Fibroblast of the aortic adventitia (primary cell): ENCODE measurements at regions not wholly inside any gene's neighbourhood (a gene's known extent, or its start where the extent isn't known, plus 50 kb on each side); places are given as distances from the start of the nearest gene placed in this dataset.

Experiments used
- DNase-seq: peaks from one replicate; pipeline ENCODE4 v3.0.0-alpha.2; 2010; ENCODE audit warnings: low read depth
- H3K4me3 ChIP-seq: 2 replicates; pipeline ENCODE4 v1.5.1; 2011; ENCODE audit warnings: low read depth, mild to moderate bottlenecking, control low read depth, low read length, moderate library complexity
- TF ChIP-seq, protein P1 (sequence below): IDR thresholded peaks from 2 replicates; pipeline ENCODE4 v1.5.1; 2011; ENCODE audit warnings: mild to moderate bottlenecking, low read length, control low read depth, inconsistent platforms; ENCODE audit not compliant: insufficient read depth

- TF ChIP-seq, protein P1, sequence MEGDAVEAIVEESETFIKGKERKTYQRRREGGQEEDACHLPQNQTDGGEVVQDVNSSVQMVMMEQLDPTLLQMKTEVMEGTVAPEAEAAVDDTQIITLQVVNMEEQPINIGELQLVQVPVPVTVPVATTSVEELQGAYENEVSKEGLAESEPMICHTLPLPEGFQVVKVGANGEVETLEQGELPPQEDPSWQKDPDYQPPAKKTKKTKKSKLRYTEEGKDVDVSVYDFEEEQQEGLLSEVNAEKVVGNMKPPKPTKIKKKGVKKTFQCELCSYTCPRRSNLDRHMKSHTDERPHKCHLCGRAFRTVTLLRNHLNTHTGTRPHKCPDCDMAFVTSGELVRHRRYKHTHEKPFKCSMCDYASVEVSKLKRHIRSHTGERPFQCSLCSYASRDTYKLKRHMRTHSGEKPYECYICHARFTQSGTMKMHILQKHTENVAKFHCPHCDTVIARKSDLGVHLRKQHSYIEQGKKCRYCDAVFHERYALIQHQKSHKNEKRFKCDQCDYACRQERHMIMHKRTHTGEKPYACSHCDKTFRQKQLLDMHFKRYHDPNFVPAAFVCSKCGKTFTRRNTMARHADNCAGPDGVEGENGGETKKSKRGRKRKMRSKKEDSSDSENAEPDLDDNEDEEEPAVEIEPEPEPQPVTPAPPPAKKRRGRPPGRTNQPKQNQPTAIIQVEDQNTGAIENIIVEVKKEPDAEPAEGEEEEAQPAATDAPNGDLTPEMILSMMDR: no peak
- no peak overlapping the region for H3K4me3 ChIP-seq
- DNase-seq: no peak
These were observed 461.2 kb upstream of the IMPG1 start for GRCh38 chr6:76533661-76534060.

DNA sequence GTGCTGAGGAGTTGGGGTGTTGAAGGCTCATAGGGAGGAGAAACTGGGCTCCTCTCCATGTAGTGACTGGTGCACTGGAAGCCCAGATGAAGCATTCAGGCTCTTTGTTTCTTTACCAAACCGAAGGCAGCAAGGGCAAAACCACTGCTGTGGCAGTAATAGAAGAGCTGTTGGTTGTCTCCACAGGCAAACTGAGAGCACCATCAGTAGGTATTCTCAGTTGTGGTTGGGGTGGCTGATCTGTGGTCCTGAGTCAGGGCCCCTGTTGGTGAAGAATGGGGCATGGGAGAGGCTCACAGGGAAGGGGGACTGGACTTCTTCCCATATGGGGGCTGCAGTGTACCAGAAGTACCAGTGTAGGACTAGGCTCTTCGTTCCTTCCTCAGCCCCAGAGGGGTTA is 460.2 kb upstream of the IMPG1 start:
- TF ChIP-seq, protein P1: no peak
- no peak overlapping the region for H3K4me3 ChIP-seq
- no peak for DNase-seq

DNA sequence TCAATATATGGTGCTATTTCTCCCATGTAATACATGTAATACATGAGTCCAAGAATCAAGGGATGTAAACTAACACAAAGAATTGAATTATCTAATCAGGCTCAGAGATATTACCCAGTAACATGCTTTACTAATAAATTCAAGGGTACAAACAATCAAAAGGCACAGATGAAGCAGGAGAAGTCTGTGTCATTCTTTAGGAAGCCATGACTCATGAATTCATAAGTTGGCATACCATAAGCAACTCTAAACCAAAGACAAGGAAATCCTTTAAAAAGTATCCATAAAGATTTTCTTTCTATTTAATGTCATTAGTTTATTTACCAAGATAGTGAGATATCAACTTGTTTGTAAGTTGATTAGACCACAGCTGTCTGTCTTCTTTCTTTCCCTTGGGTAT is 446.0 kb upstream of the IMPG1 start:
- TF ChIP-seq, protein P1: no peak
- no peak for DNase-seq
- no peak overlapping the region for H3K4me3 ChIP-seq

DNA sequence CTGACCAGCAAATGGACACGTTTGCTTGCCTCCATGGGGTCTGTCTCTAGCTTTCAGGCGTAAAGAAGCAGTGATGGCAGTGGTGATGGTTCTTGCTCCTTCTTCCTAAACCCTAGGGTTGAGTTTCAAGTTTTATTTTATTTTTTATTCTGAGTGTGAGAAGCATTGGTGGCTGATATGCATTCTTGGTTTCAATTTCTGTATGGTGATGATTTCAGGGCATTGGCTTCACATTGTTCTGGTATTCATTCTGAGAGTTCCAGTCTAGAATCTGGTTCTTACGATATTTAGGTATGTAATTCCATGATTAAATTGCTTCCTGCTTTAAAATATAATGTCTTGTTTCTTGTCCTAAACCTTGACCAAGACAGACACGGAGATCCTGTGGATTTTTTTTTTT is 444.5 kb upstream of the IMPG1 start:
- H3K4me3 ChIP-seq: no peak overlapping the region
- TF ChIP-seq, protein P1: no peak
- DNase-seq: no peak

DNA sequence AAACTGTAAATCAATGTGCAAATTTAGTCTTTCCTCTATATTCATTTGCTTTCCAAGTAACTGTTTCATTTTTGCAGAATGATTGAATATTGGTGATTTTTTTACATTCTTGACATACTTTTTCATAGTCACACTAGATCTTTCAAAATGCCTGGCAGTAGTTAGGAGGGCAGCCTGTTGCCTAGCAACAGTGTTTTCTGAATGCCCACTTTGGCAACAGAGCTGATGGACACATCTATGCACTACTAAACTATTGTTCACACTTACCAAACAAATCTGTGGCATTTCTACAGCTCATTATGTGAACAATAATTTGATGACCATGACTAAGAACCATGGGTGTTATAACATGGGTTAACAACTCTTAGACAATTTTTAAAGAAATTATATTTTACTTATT is 438.0 kb upstream of the IMPG1 start:
- DNase-seq: no peak
- H3K4me3 ChIP-seq: no peak overlapping the region
- TF ChIP-seq, protein P1: no peak

DNA sequence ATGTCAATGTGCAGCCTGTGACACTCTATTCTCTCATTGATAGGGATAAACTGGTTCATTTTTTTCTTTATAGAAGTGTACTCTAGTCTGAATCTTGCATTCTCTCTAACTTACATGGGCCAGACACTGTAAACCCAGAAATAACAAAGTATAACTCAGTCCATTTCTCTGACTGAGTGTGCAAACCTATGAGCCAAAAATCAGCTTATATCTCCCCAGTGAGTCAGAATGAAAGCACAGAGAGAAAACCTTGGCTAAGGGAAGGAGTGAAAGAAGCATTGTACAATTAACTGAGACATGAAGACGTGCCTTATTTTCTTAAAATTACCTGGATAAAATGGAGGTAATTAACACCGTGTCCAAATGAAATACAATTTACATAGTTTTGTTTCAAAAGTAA is 436.9 kb upstream of the IMPG1 start:
- no peak overlapping the region for H3K4me3 ChIP-seq
- TF ChIP-seq, protein P1: no peak

GRCh38 chr6:76506808-76507207 is 434.3 kb upstream of the IMPG1 start:
- no peak for DNase-seq
- no peak overlapping the region for H3K4me3 ChIP-seq
- TF ChIP-seq, protein P1: no peak

More for the DNA sequence above, 436.9 kb upstream of the IMPG1 start:
- no peak for DNase-seq
